B cell (primary cell): ENCODE measurements at regions not wholly inside any gene's neighbourhood (a gene's known extent, or its start where the extent isn't known, plus 50 kb on each side); places are given as distances from the start of the nearest gene placed in this dataset.

Experiments
- ATAC-seq: fragments of 200-7000 bp; cut with Tn5 transposase; one replicate; pipeline ENCODE4 v1.10.0; 2021; ENCODE audit warnings: low read depth, mild to moderate bottlenecking, moderate number of reproducible peaks, moderate library complexity
- CTCF ChIA-PET: fragments of 350-600 bp; sonication (Branson Sonifier 250); formaldehyde crosslinking; loops from one replicate; lab custom pipeline; 2021; ENCODE audit warnings: antibody characterized with exemption, inconsistent platforms; lab: Charles Lee
- POLR2A ChIA-PET: fragments of 350-600 bp; sonication (Branson Sonifier 250); formaldehyde crosslinking; loops from one replicate; lab custom pipeline; 2021; ENCODE audit warnings: antibody characterized with exemption; lab: Charles Lee
- DNase-seq: peaks from one replicate; pipeline ENCODE4 v3.0.0; 2013
- H2AFZ ChIP-seq: 2 replicates; pipeline ENCODE4 v1.6.1; 2012; ENCODE audit warnings: mild to moderate bottlenecking, low read depth, low read length; ENCODE audit not compliant: insufficient read depth, poor library complexity, severe bottlenecking
- H3K27ac ChIP-seq, 2 donors: 1 replicate in 1 of 2; 2 replicates in 1 of 2; pipeline ENCODE4 v1.5.1; 2012 to 2013; ENCODE audit warnings: low read length in 2 of 2, mild to moderate bottlenecking in 2 of 2, moderate library complexity in 1 of 2
- H3K27me3 ChIP-seq, 4 experiments: fragments of 200-600 bp in 1 of 4; sonication (generic) in 1 of 4; replicated peaks in 1 of 4; 1 replicate in 2 of 4; 2 replicates in 2 of 4; pipeline versions ENCODE4 v1.6.1 to v1.7.0; 2013 to 2016; ENCODE audit warnings: low read length in 3 of 4, mild to moderate bottlenecking in 2 of 4, mixed read lengths in 1 of 4, moderate library complexity in 1 of 4; ENCODE audit not compliant: insufficient read depth in 4 of 4, control insufficient read depth in 3 of 4; ENCODE audit errors: control extremely low read depth in 1 of 4
- H3K36me3 ChIP-seq, 2 experiments: replicated peaks in 1 of 2; 1 replicate in 1 of 2; 2 replicates in 1 of 2; pipeline versions ENCODE4 v1.6.1 to v1.7.1; 2013; ENCODE audit warnings: low read length in 1 of 2; ENCODE audit not compliant: insufficient read depth in 2 of 2, control insufficient read depth in 1 of 2; ENCODE audit errors: control extremely low read depth in 1 of 2, extremely low read depth in 1 of 2
- H3K4me1 ChIP-seq, 2 donors: fragments of 200-600 bp in 1 of 2; sonication (generic) in 1 of 2; 1 replicate in 1 of 2; 2 replicates in 1 of 2; pipeline versions ENCODE4 v1.5.1 to v1.6.1; 2013 to 2017; ENCODE audit warnings: low read length in 2 of 2; ENCODE audit not compliant: control insufficient read depth in 2 of 2, insufficient read depth in 2 of 2
- H3K4me2 ChIP-seq: replicated peaks from 2 replicates; pipeline ENCODE3; 2012; ENCODE audit warnings: mild to moderate bottlenecking, low read depth, low read length; ENCODE audit not compliant: poor library complexity, severe bottlenecking
- H3K4me3 ChIP-seq, 5 experiments: fragments of 200-600 bp in 1 of 5; sonication (generic) in 1 of 5; 1 replicate in 3 of 5; 2 replicates in 2 of 5; pipeline versions ENCODE4 v1.5.1 to v1.7.0; 2011 to 2016; ENCODE audit warnings: low read length in 4 of 5, mild to moderate bottlenecking in 4 of 5, low read depth in 2 of 5, control low read depth in 1 of 5, moderate library complexity in 1 of 5; ENCODE audit not compliant: insufficient read depth in 1 of 5; ENCODE audit errors: control extremely low read depth in 1 of 5, extremely low read depth in 1 of 5
- H3K79me2 ChIP-seq: fragments of 200-600 bp; sonication (generic); one replicate; pipeline ENCODE4 v1.6.0; 2016; ENCODE audit warnings: low read length; ENCODE audit not compliant: control insufficient read depth, insufficient read depth
- H3K9ac ChIP-seq: fragments of 200-600 bp; sonication (generic); 2 replicates; pipeline ENCODE4 v1.6.1; 2017; ENCODE audit warnings: mild to moderate bottlenecking, low read length, moderate library complexity
- H3K9me3 ChIP-seq, 3 donors: one replicate each; pipeline versions ENCODE4 v1.6.1 to v1.7.1; 2013; ENCODE audit warnings: low read length in 2 of 3; ENCODE audit not compliant: control insufficient read depth in 2 of 3, insufficient read depth in 1 of 3; ENCODE audit errors: control extremely low read depth in 1 of 3
- H4K20me1 ChIP-seq: 2 replicates; pipeline ENCODE4 v1.6.0; 2012; ENCODE audit warnings: mild to moderate bottlenecking, low read length; ENCODE audit not compliant: insufficient read depth, control insufficient read depth, poor library complexity, severe bottlenecking
- H3K27ac Mint-ChIP-seq: one replicate; pipeline ENCODE4 v1.8.0; 2021; ENCODE audit warnings: mixed read lengths
- H3K27me3 Mint-ChIP-seq: one replicate; pipeline ENCODE4 v1.8.0; 2021; ENCODE audit warnings: mixed read lengths
- H3K4me1 Mint-ChIP-seq: one replicate; pipeline ENCODE4 v1.8.0; 2021; ENCODE audit warnings: mixed read lengths
- H3K4me3 Mint-ChIP-seq: one replicate; pipeline ENCODE4 v1.8.0; 2021; ENCODE audit warnings: mixed read lengths
- H3K9me3 Mint-ChIP-seq: one replicate; pipeline ENCODE4 v1.8.0; 2022; ENCODE audit warnings: mixed read lengths; ENCODE audit not compliant: insufficient read depth
- EZH2 ChIP-seq: IDR thresholded peaks from 2 replicates; pipeline ENCODE4 v1.6.1; 2012; ENCODE audit warnings: borderline replicate concordance, low read depth, mild to moderate bottlenecking, moderate library complexity, low read length; ENCODE audit not compliant: insufficient read depth, poor library complexity, severe bottlenecking
- whole genome bisulfite sequencing: methylation state at CpG from one replicate; pipeline ENCODE4 v1.1.5; 2013; ENCODE audit warnings: missing lambda C conversion rate; ENCODE audit not compliant: insufficient coverage; 5-methylcytosine and 5-hydroxymethylcytosine counted together
- intact Hi-C: fragments of 100-400 bp; cut with micrococcal nuclease; formaldehyde crosslinking; loops from one replicate; pipeline ENCODE4 v1.10.0; 2022
- TF ChIP-seq, protein P1 (sequence below): fragments of 200-600 bp; IDR thresholded peaks from one replicate; pipeline ENCODE4 v1.8.0; 2022; ENCODE audit warnings: antibody characterized with exemption, mild to moderate bottlenecking

DNA sequence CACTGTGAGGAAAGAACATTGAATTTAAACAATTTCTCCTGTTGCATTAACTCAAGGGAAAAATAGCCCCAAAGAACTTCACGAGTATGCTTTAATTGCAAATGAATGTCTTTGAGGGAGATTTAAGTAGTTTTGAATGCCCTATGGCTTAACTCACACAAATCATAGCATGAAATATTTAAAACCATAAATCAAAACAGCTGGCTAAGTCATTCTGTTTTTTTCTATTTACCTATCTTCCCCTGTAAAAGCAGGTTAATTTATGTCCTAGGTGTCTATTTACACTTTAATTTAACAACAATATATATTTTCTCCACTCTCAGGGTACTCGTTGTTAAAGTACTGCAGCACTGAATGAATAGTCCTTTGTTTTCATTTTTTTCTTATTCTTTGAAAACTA is 118.8 kb upstream of the PIEZO2 start:
- intact Hi-C loops, result no loop called here
- H3K4me1 ChIP-seq, result no peaks in the 10 kb centered on the region
- no peak overlapping the region for H3K4me3 ChIP-seq
- DNase-seq (no peak), ATAC-seq (no peak)
- no peaks in the 10 kb centered on the region for H3K4me1 Mint-ChIP-seq
- no peak overlapping the region for H3K9ac ChIP-seq
- H3K9me3 ChIP-seq, result peaks cover 0 to 8% (median 7%) of the 10 kb centered on the region in 3 donors
- no peak overlapping the region for H3K4me3 Mint-ChIP-seq
- no peaks in the 10 kb centered on the region for H3K79me2 ChIP-seq
- no peak overlapping the region for H2AFZ ChIP-seq
- TF ChIP-seq EZH2, result no peak
- TF ChIP-seq, protein P1, sequence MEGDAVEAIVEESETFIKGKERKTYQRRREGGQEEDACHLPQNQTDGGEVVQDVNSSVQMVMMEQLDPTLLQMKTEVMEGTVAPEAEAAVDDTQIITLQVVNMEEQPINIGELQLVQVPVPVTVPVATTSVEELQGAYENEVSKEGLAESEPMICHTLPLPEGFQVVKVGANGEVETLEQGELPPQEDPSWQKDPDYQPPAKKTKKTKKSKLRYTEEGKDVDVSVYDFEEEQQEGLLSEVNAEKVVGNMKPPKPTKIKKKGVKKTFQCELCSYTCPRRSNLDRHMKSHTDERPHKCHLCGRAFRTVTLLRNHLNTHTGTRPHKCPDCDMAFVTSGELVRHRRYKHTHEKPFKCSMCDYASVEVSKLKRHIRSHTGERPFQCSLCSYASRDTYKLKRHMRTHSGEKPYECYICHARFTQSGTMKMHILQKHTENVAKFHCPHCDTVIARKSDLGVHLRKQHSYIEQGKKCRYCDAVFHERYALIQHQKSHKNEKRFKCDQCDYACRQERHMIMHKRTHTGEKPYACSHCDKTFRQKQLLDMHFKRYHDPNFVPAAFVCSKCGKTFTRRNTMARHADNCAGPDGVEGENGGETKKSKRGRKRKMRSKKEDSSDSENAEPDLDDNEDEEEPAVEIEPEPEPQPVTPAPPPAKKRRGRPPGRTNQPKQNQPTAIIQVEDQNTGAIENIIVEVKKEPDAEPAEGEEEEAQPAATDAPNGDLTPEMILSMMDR, result no peak
- no peaks in the 10 kb centered on the region for H4K20me1 ChIP-seq
- CTCF ChIA-PET, result no interaction called here
- H3K27ac Mint-ChIP-seq, result no peak overlapping the region
- H3K27me3 Mint-ChIP-seq, result peaks cover 5% of the 10 kb centered on the region
- H3K4me2 ChIP-seq, result no peak overlapping the region
- H3K36me3 ChIP-seq, result no peaks in the 10 kb centered on the region
- POLR2A ChIA-PET, result no interaction called here
- peaks cover 3% of the 10 kb centered on the region for H3K9me3 Mint-ChIP-seq
- WGBS, result no CpG with 5 or more reads among the region's 2 CpGs
- H3K27me3 ChIP-seq, result peaks cover 0 to 2% (median 0%) of the 10 kb centered on the region in 4 experiments
- no peak overlapping the region for H3K27ac ChIP-seq

DNA sequence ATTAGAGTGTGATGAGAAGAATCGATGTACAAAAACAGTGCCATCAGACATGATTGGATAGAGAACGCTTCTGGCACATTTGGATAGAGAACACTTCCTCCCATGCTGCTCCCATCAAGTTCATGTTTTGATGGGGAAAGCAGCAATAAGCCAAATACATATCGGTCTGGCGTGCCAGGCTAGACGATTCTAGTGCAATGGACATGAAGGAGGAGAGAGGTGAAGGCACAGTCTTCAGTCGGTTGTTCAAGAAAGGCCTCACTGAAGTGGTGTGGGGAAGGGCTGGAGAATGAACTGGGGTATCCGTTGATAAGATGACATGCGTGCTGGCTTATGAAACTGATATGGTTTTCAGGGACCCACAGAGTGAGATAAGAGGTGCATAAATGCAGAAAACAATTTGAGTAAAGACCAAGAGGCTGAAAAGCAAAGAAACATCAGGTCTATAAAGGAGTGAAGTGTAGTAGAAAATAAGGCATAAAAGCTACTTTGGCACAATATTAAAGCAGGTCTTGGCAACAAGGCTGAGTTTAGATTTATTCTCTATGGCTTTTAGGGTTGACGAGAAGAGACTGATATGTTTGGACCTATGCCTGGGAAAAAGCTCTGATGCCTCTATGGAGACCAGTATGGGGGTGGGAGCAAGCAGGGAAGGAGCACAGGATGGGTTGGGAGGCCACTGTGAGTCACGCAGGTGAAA is 117.6 kb upstream of the PIEZO2 start:
- ChIA-PET CTCF (no interaction called here), POLR2A (no interaction called here)
- Histone ChIP-seq H3K27me3 (peaks cover 0 to 2% (median 0%) of the 10 kb centered on the region in 4 experiments), H3K36me3 (no peaks in the 10 kb centered on the region), H2AFZ (no peak overlapping the region), H3K4me3 (no peak overlapping the region), H3K4me1 (no peaks in the 10 kb centered on the region), H3K4me2 (no peak overlapping the region), H3K9me3 (peaks cover 0 to 8% (median 7%) of the 10 kb centered on the region in 3 donors), H3K9ac (no peak overlapping the region), H3K79me2 (no peaks in the 10 kb centered on the region), H3K27ac (no peak overlapping the region), H4K20me1 (no peaks in the 10 kb centered on the region)
- ATAC-seq, result no peak
- TF ChIP-seq EZH2, result no peak
- TF ChIP-seq, protein P1, result no peak
- peaks cover 3% of the 10 kb centered on the region for H3K9me3 Mint-ChIP-seq
- H3K27ac Mint-ChIP-seq, result no peak overlapping the region
- DNase-seq, result no peak
- no peaks in the 10 kb centered on the region for H3K4me1 Mint-ChIP-seq
- 96% methylated on average over 8 of the region's 10 CpGs for WGBS
- H3K4me3 Mint-ChIP-seq, result no peak overlapping the region
- intact Hi-C loops, result no loop called here
- H3K27me3 Mint-ChIP-seq, result peaks cover 5% of the 10 kb centered on the region
